ENCODE measurements at regions not wholly inside any gene's neighbourhood (a gene's known extent, or its start where the extent isn't known, plus 50 kb on each side); places are given as distances from the start of the nearest gene placed in this dataset.

GRCh38 chr7:66493235-66494205 is 135.2 kb upstream of the KCTD7 start (continued):
- TF ChIP-seq ZNF462 (CRISPR knock-in tag; IDR thresholded peaks at IDR 0.05), result no peak
- TF ChIP-seq EZH2phosphoT487 (IDR thresholded peaks at IDR 0.05; ENCODE audit: unreplicated experiment), result no peak
- TF ChIP-seq POLR2AphosphoS5 (IDR thresholded peaks at IDR 0.05; ENCODE audit: low read depth), result peak; percentile 96

DNA sequence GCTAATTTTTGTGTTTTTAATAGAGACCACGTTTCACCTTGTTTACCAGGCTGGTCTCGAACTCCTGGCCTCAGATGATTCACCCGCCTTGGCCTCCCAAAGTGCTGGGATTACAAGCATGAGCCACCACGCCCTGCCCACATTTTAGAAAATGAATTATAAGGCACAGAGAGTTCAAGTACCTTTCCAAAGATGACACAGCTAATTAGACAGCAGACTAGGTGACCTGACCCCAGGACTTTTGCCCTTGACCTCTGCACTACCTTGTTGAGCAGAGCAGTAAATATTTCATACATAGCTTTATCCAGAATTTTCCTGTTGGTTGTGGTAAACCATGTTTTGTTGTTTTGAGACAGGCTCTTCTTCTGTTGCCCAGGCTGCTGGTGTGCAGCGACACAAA is 131.3 kb upstream of the KCTD7 start:
- Histone ChIP-seq H2AFZ (no peak overlapping the region), H3K4me3 (no peak overlapping the region), H3K9me2 (ENCODE audit: insufficient read depth) (no peaks in the 10 kb centered on the region), H4K20me1 (replicated peaks; ENCODE audit: insufficient read depth) (no peaks in the 10 kb centered on the region), H3K36me3 (ENCODE audit: insufficient read depth) (no peaks in the 10 kb centered on the region), H3K4me2 (no peak overlapping the region), H3F3A (replicated peaks; ENCODE audit: low read depth) (0 out of 2 replicates have a peak, but pooled peaks cover 9% of the 10 kb centered on the region), H3K27me3 (ENCODE audit: insufficient read depth) (no peaks in the 10 kb centered on the region), H3K79me2 (replicated peaks; ENCODE audit: insufficient read depth) (peaks cover 4% of the 10 kb centered on the region; the same call in 1 of the 2 replicates), H3K4me1 (ENCODE audit: insufficient read depth) (peaks cover 7% of the 10 kb centered on the region; the same call in 1 of the 2 replicates), H3K27ac (ENCODE audit: low read depth) (no peak overlapping the region)
- H3K9me3 Mint-ChIP-seq, result no peaks in the 10 kb centered on the region
- DNase-seq (ENCODE audit: low spot score) (no peak), ATAC-seq (no peak)
- no peak overlapping the region for H3K27ac Mint-ChIP-seq
- H3K4me3 Mint-ChIP-seq, result no peak overlapping the region
- H3K4me1 Mint-ChIP-seq, result peaks cover 10% of the 10 kb centered on the region
- H3K36me3 Mint-ChIP-seq (ENCODE audit: low read depth), result peaks cover 10% of the 10 kb centered on the region; the same call in 2 of the 3 replicates
- H3K27me3 Mint-ChIP-seq (ENCODE audit: insufficient read depth, low read depth, poor library complexity), result peaks cover 11% of the 10 kb centered on the region
- TF ChIP-seq ZNF331 (CRISPR knock-in tag; IDR thresholded peaks at IDR 0.05; ENCODE audit: low read depth) (no peak), EZH2 (IDR thresholded peaks at IDR 0.05; ENCODE audit: low read depth, unreplicated experiment) (no peak), EZH2phosphoT487 (IDR thresholded peaks at IDR 0.05; ENCODE audit: unreplicated experiment) (no peak), STAT1 (IDR thresholded peaks at IDR 0.05; ENCODE audit: unreplicated experiment) (no peak), POLR2AphosphoS5 (IDR thresholded peaks at IDR 0.05; ENCODE audit: low read depth) (no peak), NANOG (IDR thresholded peaks at IDR 0.05; ENCODE audit: borderline replicate concordance) (no peak)
- TF ChIP-seq, protein P1, sequence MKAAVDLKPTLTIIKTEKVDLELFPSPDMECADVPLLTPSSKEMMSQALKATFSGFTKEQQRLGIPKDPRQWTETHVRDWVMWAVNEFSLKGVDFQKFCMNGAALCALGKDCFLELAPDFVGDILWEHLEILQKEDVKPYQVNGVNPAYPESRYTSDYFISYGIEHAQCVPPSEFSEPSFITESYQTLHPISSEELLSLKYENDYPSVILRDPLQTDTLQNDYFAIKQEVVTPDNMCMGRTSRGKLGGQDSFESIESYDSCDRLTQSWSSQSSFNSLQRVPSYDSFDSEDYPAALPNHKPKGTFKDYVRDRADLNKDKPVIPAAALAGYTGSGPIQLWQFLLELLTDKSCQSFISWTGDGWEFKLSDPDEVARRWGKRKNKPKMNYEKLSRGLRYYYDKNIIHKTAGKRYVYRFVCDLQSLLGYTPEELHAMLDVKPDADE (IDR thresholded peaks at IDR 0.05), result no peak
